GM18858 (cell line): ENCODE measurements at regions not wholly inside any gene's neighbourhood (a gene's known extent, or its start where the extent isn't known, plus 50 kb on each side); places are given as distances from the start of the nearest gene placed in this dataset.

Experiments used
- ATAC-seq: cut with Tn5 transposase; IDR thresholded peaks from one replicate; pipeline ENCODE4 v1.9.1; 2021; ENCODE audit not compliant: unreplicated experiment

- no peak for ATAC-seq
Observed at GRCh38 chr20:55291261-55291660, 714.1 kb downstream of the CBLN4 start.

- ATAC-seq, result no peak
Observed at GRCh38 chr20:55283889-55284288, 721.4 kb downstream of the CBLN4 start.

- ATAC-seq, result no peak
Observed at GRCh38 chr20:55273149-55273548, 732.2 kb downstream of the CBLN4 start.

- no peak for ATAC-seq
Observed at GRCh38 chr20:55271371-55271770, 733.9 kb downstream of the CBLN4 start.

- no peak for ATAC-seq
Observed at GRCh38 chr20:55269913-55270312, 735.4 kb downstream of the CBLN4 start.

GRCh38 chr20:55266361-55266760 lies 739.0 kb downstream of the CBLN4 start:
- ATAC-seq, result no peak

GRCh38 chr20:55264703-55265239 lies 740.5 kb downstream of the CBLN4 start:
- ATAC-seq, result no peak

GRCh38 chr20:55258559-55258958 lies 746.8 kb downstream of the CBLN4 start:
- no peak for ATAC-seq

- ATAC-seq, result no peak
Observed at GRCh38 chr20:55255016-55255415, 750.3 kb downstream of the CBLN4 start.

GRCh38 chr20:55253781-55254180 lies 751.5 kb downstream of the CBLN4 start:
- ATAC-seq, result no peak

GRCh38 chr20:55252521-55252920 lies 752.8 kb downstream of the CBLN4 start:
- ATAC-seq, result no peak

- no peak for ATAC-seq
Observed at GRCh38 chr20:55251170-55251569, 754.1 kb downstream of the CBLN4 start.

GRCh38 chr20:55242853-55243252 lies 762.5 kb downstream of the CBLN4 start:
- ATAC-seq, result no peak

- ATAC-seq, result no peak
Observed at GRCh38 chr20:55239269-55239668, 763.9 kb downstream of the DOK5 start.

- ATAC-seq, result no peak
Observed at GRCh38 chr20:55232647-55233046, 757.3 kb downstream of the DOK5 start.

- no peak for ATAC-seq
Observed at GRCh38 chr20:55229451-55229850, 754.1 kb downstream of the DOK5 start.

GRCh38 chr20:55216525-55217242 lies 741.3 kb downstream of the DOK5 start:
- ATAC-seq, result no peak

- ATAC-seq, result no peak
Observed at GRCh38 chr20:55213653-55214052, 738.3 kb downstream of the DOK5 start.

GRCh38 chr20:55211481-55211880 lies 736.1 kb downstream of the DOK5 start:
- no peak for ATAC-seq

GRCh38 chr20:55205665-55206064 lies 730.3 kb downstream of the DOK5 start:
- ATAC-seq, result no peak

GRCh38 chr20:55200317-55200716 lies 724.9 kb downstream of the DOK5 start:
- no peak for ATAC-seq

- no peak for ATAC-seq
Observed at GRCh38 chr20:55194947-55195346, 719.6 kb downstream of the DOK5 start.

GRCh38 chr20:55186228-55186627 lies 710.8 kb downstream of the DOK5 start:
- ATAC-seq, result no peak
